Naive thymus-derived CD4-positive, alpha-beta T cell (primary cell): ENCODE measurements at regions not wholly inside any gene's neighbourhood (a gene's known extent, or its start where the extent isn't known, plus 50 kb on each side); places are given as distances from the start of the nearest gene placed in this dataset.

Experiments used
- ATAC-seq: fragments of 150-1000 bp; cut with Tn5 transposase; 2 replicates; pipeline ENCODE4 v1.10.0; 2021; ENCODE audit warnings: mild to moderate bottlenecking, moderate library complexity
- CTCF ChIA-PET: fragments of 350-600 bp; sonication (Branson Sonifier 250); formaldehyde crosslinking; loops from one replicate; lab custom pipeline; 2021; ENCODE audit warnings: antibody characterized with exemption; lab: Charles Lee
- POLR2A ChIA-PET: fragments of 350-600 bp; sonication (Branson Sonifier 250); formaldehyde crosslinking; loops from one replicate; lab custom pipeline; 2021; ENCODE audit warnings: antibody characterized with exemption, inconsistent platforms; lab: Charles Lee
- DNase-seq, 9 donors: peaks; one replicate each; pipeline versions ENCODE4 v3.0.0 to v3.0.0-alpha.2; 2020 to 2022; ENCODE audit warnings: mixed read lengths in 1 of 9
- H3K27ac ChIP-seq: one replicate; pipeline ENCODE4 v1.7.0; 2013; ENCODE audit warnings: mild to moderate bottlenecking, low read depth, low read length, moderate library complexity
- H3K27me3 ChIP-seq, 2 donors: one replicate each; pipeline ENCODE4 v1.7.0; 2013; ENCODE audit warnings: low read length in 2 of 2, mild to moderate bottlenecking in 2 of 2, moderate library complexity in 2 of 2; ENCODE audit not compliant: control insufficient read depth in 2 of 2, insufficient read depth in 2 of 2
- H3K36me3 ChIP-seq, 3 experiments: 1 replicate in 2 of 3; 2 replicates in 1 of 3; pipeline ENCODE4 v1.7.0; 2013; ENCODE audit warnings: low read length in 3 of 3, mild to moderate bottlenecking in 3 of 3, moderate library complexity in 1 of 3; ENCODE audit not compliant: insufficient read depth in 3 of 3, control insufficient read depth in 2 of 3
- H3K4me1 ChIP-seq, 2 donors: one replicate each; pipeline ENCODE4 v1.7.0; 2013; ENCODE audit warnings: low read length in 2 of 2, mild to moderate bottlenecking in 2 of 2, moderate library complexity in 1 of 2; ENCODE audit not compliant: control insufficient read depth in 2 of 2, insufficient read depth in 2 of 2
- H3K4me3 ChIP-seq: 2 replicates; pipeline ENCODE4 v1.7.0; 2013; ENCODE audit warnings: mild to moderate bottlenecking, low read length
- H3K9me3 ChIP-seq, 3 experiments: 1 replicate in 2 of 3; 2 replicates in 1 of 3; pipeline ENCODE4 v1.7.0; 2013; ENCODE audit warnings: low read length in 3 of 3; ENCODE audit not compliant: control insufficient read depth in 2 of 3
- H3K27ac Mint-ChIP-seq, 9 donors: one replicate each; pipeline ENCODE4 v1.8.0; 2020 to 2022; ENCODE audit warnings: mixed read lengths in 9 of 9, mild to moderate bottlenecking in 8 of 9, moderate library complexity in 5 of 9, inconsistent platforms in 2 of 9
- H3K27me3 Mint-ChIP-seq, 5 donors: one replicate each; pipeline ENCODE4 v1.8.0; 2021 to 2022; ENCODE audit warnings: mixed read lengths in 5 of 5, mild to moderate bottlenecking in 1 of 5
- H3K36me3 Mint-ChIP-seq, 5 donors: one replicate each; pipeline ENCODE4 v1.8.0; 2020 to 2022; ENCODE audit warnings: mixed read lengths in 5 of 5, mild to moderate bottlenecking in 3 of 5, inconsistent platforms in 1 of 5
- H3K4me1 Mint-ChIP-seq, 7 donors: one replicate each; pipeline ENCODE4 v1.8.0; 2020 to 2022; ENCODE audit warnings: mixed read lengths in 7 of 7, mild to moderate bottlenecking in 3 of 7, inconsistent platforms in 1 of 7
- H3K4me3 Mint-ChIP-seq, 10 donors: one replicate each; pipeline ENCODE4 v1.8.0; 2020 to 2022; ENCODE audit warnings: mild to moderate bottlenecking in 10 of 10, mixed read lengths in 10 of 10, moderate library complexity in 6 of 10, inconsistent platforms in 2 of 10
- H3K9me3 Mint-ChIP-seq, 11 donors: one replicate each; pipeline ENCODE4 v1.8.0; 2020 to 2022; ENCODE audit warnings: mixed read lengths in 11 of 11, mild to moderate bottlenecking in 4 of 11, inconsistent platforms in 1 of 11, moderate library complexity in 1 of 11
- intact Hi-C, 2 donors: fragments of 100-400 bp; cut with micrococcal nuclease; formaldehyde crosslinking; loops; one replicate each; pipeline ENCODE4 v1.15.1; 2023

DNA sequence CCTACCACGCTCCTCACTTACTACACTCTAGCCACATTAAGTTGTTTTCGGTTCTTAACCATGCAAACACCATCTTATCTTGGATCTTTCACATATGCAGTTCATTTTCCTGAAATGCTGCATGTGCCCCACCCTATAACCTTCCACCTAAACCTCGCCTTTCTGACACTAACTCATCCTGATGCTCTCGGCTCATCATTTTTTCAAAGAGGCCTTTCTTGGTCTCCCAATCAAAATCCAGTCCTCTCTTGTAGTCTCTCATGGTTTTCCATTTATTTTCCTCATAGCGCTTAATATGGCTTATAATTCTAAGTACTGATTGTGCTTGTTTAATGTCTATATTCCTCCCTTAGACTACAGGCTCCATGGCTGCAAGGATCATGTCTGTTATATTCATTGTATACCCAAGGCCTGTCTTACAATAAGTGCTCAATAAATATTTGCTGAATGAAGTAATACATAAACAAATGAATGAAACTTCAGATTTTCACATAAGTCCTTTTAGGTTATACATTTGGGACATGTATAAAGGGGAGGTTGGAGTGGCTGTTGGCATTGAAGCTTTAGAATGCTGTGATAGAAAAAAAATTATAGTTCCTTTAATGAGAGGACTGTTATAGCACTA, 79.2 kb upstream of the CDC42BPA start:
- H3K4me1 ChIP-seq: no peaks in the 10 kb centered on the region
- CTCF ChIA-PET: no interaction called here
- DNase-seq (no peak), ATAC-seq (peak; percentile 34)
- H3K27ac ChIP-seq: no peak overlapping the region
- no peaks in the 10 kb centered on the region for H3K9me3 ChIP-seq
- H3K27me3 Mint-ChIP-seq: peaks cover 0 to 26% (median 9%) of the 10 kb centered on the region in 5 donors
- peaks cover 0 to 5% (median 0%) of the 10 kb centered on the region in 5 donors for H3K36me3 Mint-ChIP-seq
- H3K27me3 ChIP-seq: no peaks in the 10 kb centered on the region
- POLR2A ChIA-PET: no interaction called here
- H3K36me3 ChIP-seq: no peaks in the 10 kb centered on the region
- H3K4me1 Mint-ChIP-seq: peaks cover 0 to 12% (median 5%) of the 10 kb centered on the region in 7 donors
- H3K9me3 Mint-ChIP-seq: peaks cover 0 to 7% (median 0%) of the 10 kb centered on the region in 11 donors
- H3K4me3 ChIP-seq: no peak overlapping the region
- intact Hi-C loops: no loop called here
- no peak overlapping the region for H3K4me3 Mint-ChIP-seq
- H3K27ac Mint-ChIP-seq: no peak overlapping the region

DNA sequence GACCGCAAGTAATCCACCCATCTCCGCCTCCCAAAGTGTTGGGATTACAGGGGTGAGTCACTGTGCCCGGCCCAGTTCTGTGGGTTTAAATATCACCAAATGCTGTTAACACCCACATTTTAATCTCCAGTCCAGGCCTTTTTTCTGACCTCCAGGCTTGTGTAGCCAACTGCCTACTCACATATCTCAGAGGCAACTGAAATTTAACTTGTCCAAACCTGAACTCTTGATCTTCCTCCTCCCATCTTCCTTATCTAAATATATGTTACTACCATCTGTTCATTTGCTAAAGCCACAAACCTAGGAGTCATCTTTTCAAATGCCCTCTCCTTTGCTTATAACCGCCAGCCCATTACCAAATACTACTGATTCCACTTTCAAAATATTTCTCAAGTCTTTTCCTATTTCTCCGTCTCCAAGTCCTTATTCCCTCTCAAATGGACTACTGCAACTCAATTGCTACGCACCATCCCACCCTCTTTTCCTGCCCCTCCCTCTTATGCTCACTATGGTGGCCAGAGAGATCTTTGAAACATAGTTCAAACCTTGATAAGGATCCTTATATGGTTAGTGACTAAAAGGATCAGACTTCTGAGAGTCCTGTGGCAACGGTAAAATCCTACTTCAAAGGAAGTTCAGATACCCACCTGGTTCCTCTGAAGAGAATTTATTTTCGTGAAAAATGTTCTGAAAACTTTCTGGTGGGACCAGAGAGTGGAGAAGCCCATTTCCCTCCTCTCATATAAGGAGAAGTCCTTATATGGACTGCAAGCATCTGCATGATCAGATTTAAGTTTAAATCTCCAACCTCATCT, 78.5 kb upstream of the CDC42BPA start:
- ChIA-PET CTCF (no interaction called here), POLR2A (no interaction called here)
- ATAC-seq (no peak), DNase-seq (no peak)
- Histone ChIP-seq H3K9me3 (no peaks in the 10 kb centered on the region), H3K4me1 (no peaks in the 10 kb centered on the region), H3K36me3 (no peaks in the 10 kb centered on the region), H3K4me3 (no peak overlapping the region), H3K27ac (no peak overlapping the region), H3K27me3 (no peaks in the 10 kb centered on the region)
- H3K9me3 Mint-ChIP-seq: peaks cover 0 to 7% (median 0%) of the 10 kb centered on the region in 11 donors
- H3K27me3 Mint-ChIP-seq: peaks cover 0 to 26% (median 9%) of the 10 kb centered on the region in 5 donors
- H3K4me1 Mint-ChIP-seq: peaks cover 0 to 12% (median 5%) of the 10 kb centered on the region in 7 donors
- no peak overlapping the region for H3K27ac Mint-ChIP-seq
- intact Hi-C loops: no loop called here
- H3K4me3 Mint-ChIP-seq: no peak overlapping the region
- H3K36me3 Mint-ChIP-seq: peaks cover 0 to 5% (median 0%) of the 10 kb centered on the region in 5 donors

DNA sequence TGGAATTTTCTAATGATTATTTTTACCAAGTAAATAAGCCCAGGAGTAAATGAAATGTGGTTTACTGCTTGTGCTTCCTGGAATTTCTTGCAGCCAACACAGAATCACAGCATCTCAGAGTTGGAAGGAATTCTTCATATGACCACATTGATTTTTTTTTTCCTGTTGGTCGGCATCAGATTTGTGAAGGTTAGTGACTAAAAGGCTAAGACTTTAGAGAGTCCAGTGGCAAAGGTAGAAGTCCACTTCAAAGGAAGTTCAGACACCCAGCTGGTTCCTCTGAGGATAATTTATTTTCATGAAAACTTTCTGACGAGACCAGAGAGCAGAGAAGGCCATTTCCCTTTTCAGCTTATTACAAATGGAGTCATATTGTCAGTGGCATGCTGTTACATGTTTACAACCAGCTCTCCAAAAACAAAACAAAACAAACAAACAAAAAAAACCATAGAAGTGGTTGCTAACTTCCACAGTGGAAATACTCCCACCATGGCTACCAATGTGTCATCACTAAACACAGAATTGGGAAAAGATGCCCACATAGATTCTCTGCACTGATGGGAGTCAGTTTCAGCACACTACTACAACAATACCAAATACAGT, 77.2 kb upstream of the CDC42BPA start:
- Histone ChIP-seq H3K4me1 (no peaks in the 10 kb centered on the region), H3K27me3 (no peaks in the 10 kb centered on the region), H3K4me3 (no peak overlapping the region), H3K27ac (no peak overlapping the region), H3K36me3 (no peaks in the 10 kb centered on the region), H3K9me3 (no peaks in the 10 kb centered on the region)
- no peak overlapping the region for H3K4me3 Mint-ChIP-seq
- intact Hi-C loops: no loop called here
- H3K27ac Mint-ChIP-seq: no peak overlapping the region
- no peak for DNase-seq
- ChIA-PET POLR2A (no interaction called here), CTCF (no interaction called here)
- no peak for ATAC-seq
- peaks cover 0 to 17% (median under 1%) of the 10 kb centered on the region in 5 donors for H3K27me3 Mint-ChIP-seq
- H3K4me1 Mint-ChIP-seq: peaks cover 0 to 12% (median 5%) of the 10 kb centered on the region in 7 donors
- peaks cover 0 to under 1% (median 0%) of the 10 kb centered on the region in 5 donors for H3K36me3 Mint-ChIP-seq
- peaks cover 0 to 2% (median 0%) of the 10 kb centered on the region in 11 donors for H3K9me3 Mint-ChIP-seq

GRCh38 chr1:227392984-227393764, 74.9 kb upstream of the CDC42BPA start:
- Mint-ChIP-seq H3K27me3 (peaks cover 0 to 10% (median 0%) of the 10 kb centered on the region in 5 donors), H3K27ac (no peak overlapping the region), H3K4me3 (no peak overlapping the region), H3K36me3 (no peaks in the 10 kb centered on the region), H3K4me1 (peaks cover 0 to 12% (median 5%) of the 10 kb centered on the region in 7 donors), H3K9me3 (peaks cover 0 to 2% (median 0%) of the 10 kb centered on the region in 11 donors)
- Histone ChIP-seq H3K9me3 (no peaks in the 10 kb centered on the region), H3K27ac (no peak overlapping the region), H3K36me3 (no peaks in the 10 kb centered on the region), H3K4me3 (no peak overlapping the region), H3K27me3 (no peaks in the 10 kb centered on the region), H3K4me1 (no peaks in the 10 kb centered on the region)
- DNase-seq (no peak), ATAC-seq (no peak)
- CTCF ChIA-PET: no interaction called here
- intact Hi-C loops: no loop called here
- POLR2A ChIA-PET: no interaction called here

- Mint-ChIP-seq H3K36me3 (no peaks in the 10 kb centered on the region), H3K9me3 (peaks cover 0 to 2% (median 0%) of the 10 kb centered on the region in 11 donors), H3K4me3 (no peak overlapping the region), H3K4me1 (peaks cover 0 to 4% (median 0%) of the 10 kb centered on the region in 7 donors), H3K27ac (no peak overlapping the region), H3K27me3 (peaks cover 0 to 12% (median 0%) of the 10 kb centered on the region in 5 donors)
- CTCF ChIA-PET: no interaction called here
- Histone ChIP-seq H3K4me3 (no peak overlapping the region), H3K27ac (no peak overlapping the region), H3K9me3 (no peaks in the 10 kb centered on the region), H3K27me3 (peaks cover 0 to 3% of the 10 kb centered on the region in 2 donors), H3K4me1 (no peaks in the 10 kb centered on the region), H3K36me3 (no peaks in the 10 kb centered on the region)
- intact Hi-C loops: no loop called here
- DNase-seq (no peak), ATAC-seq (no peak)
- POLR2A ChIA-PET: no interaction called here
Measured at GRCh38 chr1:227391879-227392278, 73.6 kb upstream of the CDC42BPA start.

DNA sequence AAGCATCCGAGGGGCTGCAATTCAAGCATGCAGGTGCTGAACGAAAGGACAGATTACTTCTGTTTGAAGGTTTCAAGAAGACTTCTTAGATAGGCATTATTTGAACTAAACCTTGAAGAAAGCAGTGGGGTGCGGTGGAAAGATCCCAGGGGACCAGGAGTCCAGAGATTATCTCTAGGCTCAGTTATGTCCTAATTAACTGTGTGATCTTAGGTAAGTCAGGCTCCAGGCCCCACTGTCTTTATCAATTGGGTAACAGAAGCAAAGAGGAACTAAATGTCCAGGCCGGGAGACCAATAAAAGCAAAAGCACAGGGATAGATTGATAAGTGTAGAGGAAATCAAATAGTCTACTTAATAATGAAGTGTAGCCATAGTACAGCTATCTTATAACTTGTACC, 72.9 kb upstream of the CDC42BPA start:
- ATAC-seq: no peak
- CTCF ChIA-PET: no interaction called here
- no peak overlapping the region for H3K4me3 Mint-ChIP-seq

More for the DNA sequence above, 72.9 kb upstream of the CDC42BPA start:
- DNase-seq: no peak
- H3K27ac ChIP-seq: no peak overlapping the region
- Mint-ChIP-seq H3K27me3 (peaks cover 0 to 8% (median 0%) of the 10 kb centered on the region in 5 donors), H3K36me3 (no peaks in the 10 kb centered on the region), H3K27ac (no peak overlapping the region), H3K9me3 (no peaks in the 10 kb centered on the region), H3K4me1 (no peaks in the 10 kb centered on the region)
- H3K9me3 ChIP-seq: no peaks in the 10 kb centered on the region
- no peaks in the 10 kb centered on the region for H3K4me1 ChIP-seq
- POLR2A ChIA-PET: no interaction called here
- intact Hi-C loops: no loop called here
- no peak overlapping the region for H3K4me3 ChIP-seq
- peaks cover 0 to 3% of the 10 kb centered on the region in 2 donors for H3K27me3 ChIP-seq
- H3K36me3 ChIP-seq: no peaks in the 10 kb centered on the region
